NCI-H1417 (cell line): ENCODE measurements at regions not wholly inside any gene's neighbourhood (a gene's known extent, or its start where the extent isn't known, plus 50 kb on each side); places are given as distances from the start of the nearest gene placed in this dataset.

Experiments used
- DNase-seq, 3 experiments: peaks; one replicate each; lab custom pipeline; 2025; lab: John Stamatoyannopoulos, UW

GRCh38 chr7:113464096-113464855, 345.9 kb upstream of the SMIM30 start:
- no peak for DNase-seq

GRCh38 chr7:113460067-113460466, 341.7 kb upstream of the SMIM30 start:
- DNase-seq, result no peak

- no peak for DNase-seq
Measured at GRCh38 chr7:113456533-113456932, 338.2 kb upstream of the SMIM30 start.

- no peak for DNase-seq
Measured at GRCh38 chr7:113454597-113455169, 336.3 kb upstream of the SMIM30 start.

- DNase-seq, result no peak
Measured at GRCh38 chr7:113452245-113452644, 333.9 kb upstream of the SMIM30 start.

- no peak for DNase-seq
Measured at GRCh38 chr7:113446791-113447190, 328.4 kb upstream of the SMIM30 start.

- DNase-seq, result no peak
Measured at GRCh38 chr7:113446391-113446790, 328.0 kb upstream of the SMIM30 start.

- no peak for DNase-seq
Measured at GRCh38 chr7:113444261-113444660, 325.9 kb upstream of the SMIM30 start.

GRCh38 chr7:113440173-113440572, 321.8 kb upstream of the SMIM30 start:
- DNase-seq, result no peak

GRCh38 chr7:113431406-113431805, 313.1 kb upstream of the SMIM30 start:
- DNase-seq, result no peak

GRCh38 chr7:113424185-113424817, 305.9 kb upstream of the SMIM30 start:
- no peak for DNase-seq

- peak; percentile 71 to 94 (median 93) for DNase-seq
Measured at GRCh38 chr7:113421696-113422330, 303.5 kb upstream of the SMIM30 start.

- peak in 2 of 3 experiments; percentile 70 to 97 for DNase-seq
Measured at GRCh38 chr7:113414401-113415035, 296.2 kb upstream of the SMIM30 start.

GRCh38 chr7:113412410-113412809, 294.1 kb upstream of the SMIM30 start:
- no peak for DNase-seq

GRCh38 chr7:113410796-113411195, 292.4 kb upstream of the SMIM30 start:
- DNase-seq, result no peak

- no peak for DNase-seq
Measured at GRCh38 chr7:113408999-113409398, 290.6 kb upstream of the SMIM30 start.

GRCh38 chr7:113405296-113406056, 287.1 kb upstream of the SMIM30 start:
- DNase-seq, result no peak

- DNase-seq, result peak in 1 of 3 experiments; percentile 45
Measured at GRCh38 chr7:113404245-113404644, 285.9 kb upstream of the SMIM30 start.

GRCh38 chr7:113402482-113402881, 284.1 kb upstream of the SMIM30 start:
- DNase-seq, result no peak

GRCh38 chr7:113402005-113402404, 283.7 kb upstream of the SMIM30 start:
- DNase-seq, result no peak

GRCh38 chr7:113394856-113395255, 276.5 kb upstream of the SMIM30 start:
- DNase-seq, result peak in 2 of 3 experiments; percentile 6 to 28
